ENCODE measurements at regions not wholly inside any gene's neighbourhood (a gene's known extent, or its start where the extent isn't known, plus 50 kb on each side); places are given as distances from the start of the nearest gene placed in this dataset.

- TF ChIP-seq CTCF (IDR thresholded peaks at IDR 0.05) (no peak), POLR2AphosphoS5 (IDR thresholded peaks at IDR 0.05) (no peak)
Observed at GRCh38 chr4:95602872-95603271, 54.1 kb upstream of the UNC5C start.

Measured in breast epithelium (tissue), 3 donors.